Stimulated activated CD8-positive, alpha-beta memory T cell treated with anti-CD3 and anti-CD28 coated beads, Interleukin-7, amount 100 ng/mL, for 24 hours (primary cell): ENCODE measurements at regions not wholly inside any gene's neighbourhood (a gene's known extent, or its start where the extent isn't known, plus 50 kb on each side); places are given as distances from the start of the nearest gene placed in this dataset.

Experiments used
- DNase-seq: peaks from one replicate; pipeline ENCODE4 v3.0.0-alpha.2; 2020; ENCODE audit warnings: low read depth

DNA sequence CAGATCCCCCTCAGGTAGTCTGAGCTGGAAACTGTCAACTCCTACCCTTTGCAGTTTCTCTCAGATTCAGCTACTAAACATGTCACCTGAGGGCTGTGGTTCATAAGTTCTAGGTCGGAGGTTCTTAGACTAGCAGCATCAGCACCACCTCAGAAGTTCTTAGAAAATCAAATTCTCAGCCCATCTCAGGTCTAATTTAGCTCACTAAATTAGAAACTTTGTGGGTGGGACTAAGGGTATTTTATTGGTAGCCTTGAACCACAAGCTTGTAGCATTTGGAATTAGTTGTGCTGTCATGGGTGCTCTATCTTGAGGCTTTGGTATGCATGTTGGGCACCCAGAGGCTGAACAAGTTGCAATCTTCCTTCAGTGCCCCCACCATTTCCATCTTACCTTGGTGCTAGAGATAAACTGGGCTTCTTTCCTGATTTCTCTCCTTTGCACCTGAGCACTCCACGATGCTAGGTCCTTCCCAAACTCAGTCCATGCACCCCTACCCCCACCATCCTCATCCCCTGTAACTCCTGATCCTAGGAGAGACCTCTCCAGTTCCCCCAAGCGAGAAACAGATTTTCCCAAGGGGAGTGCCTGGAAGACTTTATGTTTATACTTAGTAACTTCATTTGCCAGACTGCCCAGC, 54.2 kb downstream of the S1PR1 start:
- DNase-seq, result no peak

DNA sequence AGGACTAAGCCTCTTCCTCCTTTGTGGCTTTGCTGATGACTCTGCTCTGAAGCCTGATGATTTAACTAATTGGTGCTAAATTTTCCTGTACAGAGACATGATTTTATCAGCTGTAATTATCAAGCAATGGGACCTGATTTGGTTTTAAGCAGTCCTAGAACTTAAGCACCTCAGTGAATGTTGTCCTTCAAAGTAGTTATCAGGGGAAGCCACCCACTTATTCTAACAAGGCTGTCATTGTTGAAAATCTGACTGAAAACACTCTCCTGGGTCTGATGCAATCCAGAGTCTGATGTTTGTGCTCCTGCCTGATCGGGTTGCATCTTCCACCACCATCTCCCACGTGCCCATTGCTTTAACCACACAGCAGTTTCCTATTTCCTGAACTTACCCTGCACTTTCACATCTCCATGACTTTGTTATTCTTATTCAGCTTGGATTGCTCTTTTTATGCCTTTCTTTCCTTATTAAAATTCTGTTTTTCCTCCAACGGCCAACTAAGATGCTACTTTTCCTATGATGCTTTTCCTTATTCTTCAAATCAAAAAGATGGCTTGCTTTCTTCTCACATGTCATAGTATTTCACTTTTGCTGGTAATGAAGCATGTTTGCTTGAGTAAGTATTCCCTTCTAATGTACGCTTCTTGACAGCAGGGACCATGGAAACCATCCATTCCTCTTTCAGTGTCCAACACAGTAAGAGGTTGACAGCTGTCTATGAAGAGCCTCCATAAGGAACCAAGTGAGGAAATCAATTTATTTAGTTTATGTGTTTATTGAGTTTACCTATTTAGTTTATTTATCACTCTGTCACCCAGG, 55.0 kb downstream of the S1PR1 start:
- DNase-seq, result no peak

DNA sequence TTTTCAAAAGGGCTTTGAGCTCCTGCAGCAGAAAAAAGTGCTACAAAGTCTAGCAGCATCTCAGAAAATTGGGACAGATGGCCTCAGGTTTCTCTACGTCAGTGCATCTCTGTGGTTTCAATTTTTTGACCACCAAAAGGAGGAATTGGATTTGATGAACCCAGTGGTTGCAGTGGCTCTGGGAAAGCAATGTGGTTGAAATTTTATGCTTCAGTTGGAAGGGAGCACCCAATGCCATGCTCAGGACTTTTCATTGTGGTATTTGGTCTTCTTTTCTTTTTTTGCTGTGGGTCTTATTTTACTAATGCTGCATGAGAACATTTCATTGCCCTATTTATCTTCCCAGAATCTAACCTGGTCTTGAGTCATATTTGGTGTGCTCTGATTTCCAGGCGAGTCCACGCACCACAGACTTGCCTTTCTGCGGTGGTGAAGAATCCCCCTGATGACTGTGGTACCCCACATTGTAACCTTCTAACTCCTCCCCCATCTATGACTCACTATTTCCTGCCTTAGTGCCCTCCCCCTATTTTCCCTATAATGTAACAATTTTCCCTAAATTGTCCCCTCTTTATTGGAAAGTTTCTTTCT, 56.7 kb downstream of the S1PR1 start:
- no peak for DNase-seq

DNA sequence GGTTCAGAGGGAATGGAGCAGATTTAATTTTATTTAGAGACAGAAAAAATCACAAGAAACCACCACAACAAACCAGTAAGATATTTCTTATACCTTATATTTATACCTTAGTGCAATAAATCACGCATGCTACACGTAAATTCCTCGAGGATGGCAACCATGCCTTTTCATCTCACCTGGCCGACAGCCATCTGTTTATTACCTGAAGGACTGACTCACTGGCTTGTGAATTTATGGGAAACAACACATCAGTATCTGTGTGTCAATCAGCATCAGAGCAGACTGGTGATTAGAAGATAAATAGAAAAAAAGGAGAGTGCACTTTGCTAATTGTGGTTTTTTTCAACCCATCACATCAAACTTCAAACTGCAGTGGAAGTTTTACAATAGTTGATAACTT, 58.4 kb downstream of the S1PR1 start:
- DNase-seq, result no peak

DNA sequence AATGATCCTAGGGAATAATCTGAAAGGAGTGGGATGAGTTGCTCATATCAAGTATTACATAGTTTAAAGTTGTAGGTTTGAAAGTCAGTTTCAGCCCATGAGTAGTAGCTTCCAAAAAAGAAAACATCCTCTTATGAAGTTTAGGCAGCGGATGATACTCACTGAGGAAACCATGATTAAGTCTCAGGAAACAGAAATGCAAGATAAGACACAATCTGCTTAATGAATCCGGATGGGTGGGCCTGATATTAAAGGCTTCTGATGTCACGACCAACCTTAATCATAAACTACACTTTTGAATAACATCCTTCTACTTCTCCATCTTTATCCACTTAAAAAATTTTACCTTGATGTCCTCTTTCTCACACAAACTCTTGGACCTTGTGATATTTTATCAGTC, 61.8 kb downstream of the S1PR1 start:
- DNase-seq, result no peak

DNA sequence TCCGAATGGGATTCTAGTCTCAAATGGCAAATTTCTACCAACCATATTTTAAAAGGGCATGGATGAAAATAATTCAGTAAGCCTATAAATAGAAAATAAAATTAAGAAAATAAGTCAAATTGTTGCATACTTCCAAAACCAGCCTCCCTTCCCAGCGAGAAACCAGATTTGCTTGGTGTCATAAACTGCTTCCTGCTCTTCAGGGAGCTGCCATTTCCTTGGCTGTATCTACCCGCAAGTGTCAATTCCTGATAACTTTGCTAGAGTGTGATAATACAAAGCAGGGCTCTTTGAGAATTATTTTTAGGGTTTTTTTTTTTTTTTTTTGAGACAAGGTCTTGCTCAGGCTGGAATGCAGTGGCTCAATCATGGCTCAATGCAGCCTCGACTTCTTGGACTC, 62.3 kb downstream of the S1PR1 start:
- no peak for DNase-seq

DNA sequence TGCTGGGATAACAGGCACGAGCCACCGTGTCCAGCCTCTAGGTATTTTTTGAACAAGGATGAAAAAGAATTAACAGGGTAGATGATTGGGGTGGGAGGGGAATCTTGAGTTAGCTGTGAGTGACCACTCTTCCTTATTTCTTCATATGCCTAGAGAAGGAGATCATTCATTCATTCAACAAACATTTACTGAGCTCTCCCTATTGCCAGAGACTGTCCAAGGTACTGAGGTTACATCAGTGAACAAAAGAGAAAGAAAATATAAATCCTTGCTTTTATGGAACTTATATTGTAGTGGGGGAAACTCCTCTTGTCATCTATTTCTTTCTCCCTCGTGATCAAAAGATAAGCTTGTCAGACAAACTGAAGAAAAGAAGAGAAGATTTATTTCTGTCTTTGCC, 62.9 kb downstream of the S1PR1 start:
- no peak for DNase-seq

DNA sequence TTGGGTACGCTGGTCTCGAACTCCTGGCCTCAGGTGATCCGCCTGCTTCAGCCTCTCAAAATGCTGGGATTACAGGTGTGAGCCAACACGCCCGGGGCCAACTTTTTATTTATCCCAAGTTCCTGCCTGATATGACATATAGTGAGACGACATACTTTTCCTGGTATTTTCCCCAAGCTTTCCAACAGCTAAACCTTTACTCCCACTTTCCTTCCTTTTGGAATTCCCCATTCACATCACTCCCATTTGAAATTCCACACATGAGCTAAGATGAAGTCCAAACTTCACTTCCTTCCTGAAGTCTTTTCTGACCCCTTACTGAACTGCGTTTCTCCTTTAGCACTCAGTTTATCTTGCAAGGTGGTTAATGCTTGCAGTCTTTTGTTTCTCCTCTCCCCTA, 64.1 kb downstream of the S1PR1 start:
- DNase-seq, result no peak

DNA sequence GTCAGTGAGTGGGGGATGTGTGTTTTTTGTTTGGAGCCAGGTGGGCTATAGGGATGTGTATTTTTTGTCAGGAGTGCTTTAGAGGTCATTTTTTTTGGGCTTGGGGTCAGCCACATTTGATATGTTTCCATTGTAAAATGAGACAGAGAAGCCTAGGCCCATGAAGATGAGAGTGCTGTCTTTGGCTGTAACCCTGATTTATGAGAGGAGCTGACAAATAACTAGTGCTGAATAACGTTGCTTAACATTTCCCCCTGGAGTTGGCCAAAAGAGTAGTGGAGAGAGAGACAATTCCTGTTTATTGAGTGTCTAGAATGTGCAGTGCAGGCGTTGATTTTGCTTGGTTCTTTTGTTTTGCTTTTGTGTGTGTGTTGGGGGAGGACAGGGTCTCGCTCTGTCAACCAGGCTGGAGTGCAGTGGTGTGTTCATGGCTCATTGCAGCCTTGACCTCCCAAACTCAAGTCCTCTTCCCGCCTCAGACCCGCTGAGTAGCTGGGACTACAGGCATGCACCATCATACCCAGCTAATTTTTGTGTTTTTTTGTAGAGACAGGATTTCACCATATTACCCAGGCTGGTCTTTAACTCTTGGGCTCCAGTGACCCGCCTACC, 64.7 kb downstream of the S1PR1 start:
- no peak for DNase-seq

DNA sequence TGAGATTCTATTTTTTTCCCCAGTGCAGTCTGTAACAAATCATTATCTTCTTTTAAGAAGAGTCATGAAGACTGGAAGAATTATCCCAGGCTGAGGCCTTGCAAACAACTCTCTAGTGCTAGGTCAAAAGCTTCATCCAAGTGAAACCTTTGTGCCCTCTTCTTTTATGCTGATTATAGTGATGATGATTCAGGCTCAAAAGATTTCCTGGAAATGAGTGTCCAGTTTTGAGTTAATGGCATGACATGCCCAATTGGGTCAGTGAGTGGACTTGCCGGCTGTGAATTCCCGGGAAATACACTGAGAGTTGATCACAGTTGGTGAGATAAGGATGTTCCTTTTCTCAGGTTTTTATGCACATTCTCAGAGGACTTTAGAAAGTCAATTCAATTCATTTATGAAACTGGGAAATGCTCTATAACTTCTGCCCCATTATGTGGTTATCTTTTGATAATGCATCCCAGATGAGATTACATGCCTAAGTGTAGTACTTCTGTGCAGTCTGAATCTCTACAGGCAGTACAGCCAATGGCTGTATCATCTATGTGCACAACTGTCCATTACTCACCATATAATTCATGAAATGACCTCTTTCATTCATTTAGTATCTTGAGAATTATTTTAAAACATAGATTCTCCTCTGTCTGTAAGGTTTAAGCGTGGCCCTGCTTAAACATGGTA, 66.2 kb downstream of the S1PR1 start:
- DNase-seq, result no peak

DNA sequence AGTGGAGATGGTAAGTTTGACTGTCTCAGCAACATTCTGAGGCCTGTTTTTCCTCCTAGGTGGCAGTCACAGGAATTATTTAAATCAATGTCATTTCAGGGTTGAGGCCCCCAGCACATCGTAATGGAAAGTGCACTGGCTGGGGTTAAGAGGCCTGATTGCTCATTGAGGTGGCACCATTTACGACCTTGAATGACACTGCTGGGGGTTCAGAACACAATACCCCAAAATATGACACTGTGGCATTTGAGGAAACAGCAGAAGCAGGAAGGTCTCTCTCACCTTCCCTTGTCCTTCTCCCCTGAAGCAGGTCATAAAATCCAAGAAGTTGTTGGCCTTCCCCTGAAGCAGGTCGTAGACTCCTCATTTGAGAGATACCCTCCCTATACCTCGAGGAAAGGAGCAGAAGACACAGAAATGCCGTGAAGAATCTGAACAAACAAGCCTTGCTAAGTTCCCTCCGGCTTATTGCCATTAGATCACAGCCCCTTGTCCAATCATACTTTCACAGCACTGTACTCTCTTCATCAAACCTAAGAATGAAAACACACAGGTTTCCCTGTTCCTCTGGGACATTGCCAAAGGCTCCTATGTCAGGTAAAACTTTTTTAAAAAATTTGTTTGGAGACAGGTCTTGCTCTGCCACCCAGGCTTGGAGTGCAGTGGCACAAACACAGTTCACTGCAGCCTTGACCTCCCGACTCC, 71.3 kb downstream of the S1PR1 start:
- DNase-seq, result no peak

DNA sequence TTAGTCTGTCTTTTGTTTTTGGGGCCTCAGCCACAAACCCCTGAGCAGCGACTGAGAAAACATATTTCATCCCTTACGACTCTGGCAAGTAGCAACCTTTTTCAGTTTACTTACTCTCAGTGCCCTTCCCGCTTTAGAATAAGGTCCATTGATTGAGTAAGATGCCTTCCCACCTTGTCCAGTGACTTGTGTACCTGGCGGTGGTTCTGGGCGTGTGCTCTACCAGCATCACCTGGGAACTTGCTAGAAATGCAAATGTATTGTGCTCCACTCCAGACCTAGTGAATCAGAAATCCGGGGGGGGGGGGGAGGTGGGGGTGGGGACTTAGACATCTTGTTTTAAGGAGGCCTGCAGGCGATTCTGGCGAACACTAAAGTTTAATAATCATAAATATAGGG, 72.1 kb downstream of the S1PR1 start:
- no peak for DNase-seq

DNA sequence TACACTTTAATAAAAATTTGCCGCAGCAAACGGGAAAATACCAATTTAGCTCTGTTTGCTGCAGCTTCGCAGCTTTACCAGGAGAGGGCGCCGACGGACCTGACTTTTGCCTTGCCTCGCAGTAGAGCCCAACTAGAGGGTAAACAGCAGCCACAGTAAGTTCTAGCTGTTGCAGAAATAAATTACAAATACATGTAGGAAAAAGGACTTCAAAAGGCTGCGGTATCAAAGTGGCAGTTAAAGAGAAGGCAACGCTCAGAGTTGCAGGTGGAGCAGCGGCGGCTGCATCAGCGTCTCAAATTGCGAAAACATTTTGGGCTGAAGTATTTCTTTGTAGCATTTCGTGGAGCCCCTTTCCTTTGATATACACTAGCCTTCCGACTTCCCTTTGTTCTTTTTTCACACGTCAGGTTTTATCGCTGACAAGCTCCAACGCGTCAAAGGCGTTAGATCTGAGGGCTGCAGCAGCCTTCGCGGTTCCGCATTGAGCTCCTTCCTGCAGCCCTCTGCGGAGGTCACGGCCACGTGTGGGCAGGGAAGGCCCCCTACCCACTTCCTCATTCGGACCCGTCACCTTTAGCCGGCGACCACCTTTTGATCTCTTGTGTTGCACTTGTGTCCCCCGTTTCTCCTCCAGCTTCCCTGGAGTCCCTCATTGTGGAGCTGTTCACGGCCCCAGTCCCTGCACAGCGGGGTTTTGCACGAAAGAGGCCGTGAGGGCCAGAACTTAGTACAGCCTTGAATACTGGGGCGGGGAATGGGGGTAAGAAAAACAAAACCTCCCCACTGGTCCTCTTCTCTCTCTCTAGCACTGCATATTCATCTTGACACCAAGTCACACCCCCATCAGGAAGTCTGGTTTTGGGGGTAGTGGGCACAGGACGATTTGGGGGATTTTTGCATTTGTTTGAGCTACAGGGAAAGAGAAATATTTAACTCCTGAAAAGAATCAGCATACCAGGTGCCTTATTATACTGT, 72.8 kb downstream of the S1PR1 start:
- DNase-seq, result peak; percentile 41

DNA sequence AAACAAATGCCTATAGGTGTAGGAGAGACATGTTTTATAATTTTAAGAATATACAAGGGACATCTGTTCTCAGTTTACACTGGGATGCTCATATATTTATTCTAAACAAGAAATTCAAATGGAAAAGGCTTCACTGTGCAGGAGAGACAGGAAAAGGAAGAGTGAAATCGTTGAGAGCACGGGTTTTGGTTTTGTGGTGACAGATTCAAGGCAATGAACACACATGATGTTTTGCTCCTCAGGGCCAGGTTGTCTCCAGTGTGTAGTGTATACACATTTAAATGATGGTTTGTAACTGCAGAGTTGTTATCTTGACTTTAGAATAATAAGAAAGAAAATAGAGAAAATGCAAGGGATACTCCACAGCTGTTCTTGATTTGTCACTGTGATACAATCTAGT, 73.7 kb downstream of the S1PR1 start:
- DNase-seq, result no peak

DNA sequence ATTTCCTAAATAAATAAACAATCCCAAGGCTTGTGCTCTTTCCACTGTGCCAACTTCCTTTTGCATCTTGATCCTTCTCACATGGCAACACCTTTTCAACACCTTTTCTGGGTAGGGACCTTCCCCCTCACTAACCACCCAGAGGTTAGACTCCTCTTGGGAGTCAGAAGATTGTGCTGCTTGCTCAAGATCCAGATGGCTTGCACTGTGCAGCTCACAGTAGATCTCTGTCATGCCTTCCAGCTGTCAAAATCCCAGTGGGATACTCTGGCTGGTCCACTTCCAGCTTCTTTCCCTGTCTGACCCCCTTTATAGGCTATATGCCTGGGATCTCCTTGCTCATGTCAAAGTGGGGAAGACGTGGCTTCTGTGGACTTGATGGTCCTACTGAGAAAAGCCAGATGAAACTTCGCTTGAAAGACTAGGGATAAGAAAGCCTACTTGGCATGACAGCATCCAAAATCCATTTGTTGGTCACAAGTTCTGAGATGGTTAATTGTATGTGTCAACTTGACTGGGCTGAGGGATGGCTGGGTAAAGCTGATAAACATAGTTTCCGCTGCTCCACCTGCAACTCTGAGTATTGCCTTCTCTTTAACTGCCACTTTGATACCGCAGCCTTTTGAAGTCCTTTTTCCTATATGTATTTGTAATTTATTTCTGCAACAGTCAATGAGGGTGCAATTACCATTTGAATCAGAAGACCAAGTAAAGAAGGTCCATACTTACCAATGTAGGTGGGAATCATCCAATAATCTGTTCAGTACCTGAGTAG, 74.5 kb downstream of the S1PR1 start:
- no peak for DNase-seq

DNA sequence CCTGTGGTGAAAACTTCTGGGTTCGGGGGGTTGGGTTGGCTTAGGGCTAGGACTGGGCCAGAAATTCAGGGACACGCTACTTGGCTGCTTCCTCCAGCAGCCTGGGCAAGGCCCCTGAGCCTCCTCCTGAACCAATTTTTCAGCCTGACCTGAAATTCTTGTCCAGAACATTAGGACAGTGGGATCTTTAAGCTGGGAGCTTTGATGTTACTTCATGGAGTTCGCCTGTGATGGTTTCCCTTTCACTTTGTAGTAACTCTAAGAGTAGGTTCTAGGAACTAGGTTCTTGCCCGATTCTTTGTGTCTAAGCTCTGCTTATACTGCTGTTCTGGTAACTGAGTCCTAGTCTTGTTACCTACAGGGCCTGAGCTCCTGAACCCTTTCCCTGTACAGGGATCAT, 75.3 kb downstream of the S1PR1 start:
- no peak for DNase-seq

DNA sequence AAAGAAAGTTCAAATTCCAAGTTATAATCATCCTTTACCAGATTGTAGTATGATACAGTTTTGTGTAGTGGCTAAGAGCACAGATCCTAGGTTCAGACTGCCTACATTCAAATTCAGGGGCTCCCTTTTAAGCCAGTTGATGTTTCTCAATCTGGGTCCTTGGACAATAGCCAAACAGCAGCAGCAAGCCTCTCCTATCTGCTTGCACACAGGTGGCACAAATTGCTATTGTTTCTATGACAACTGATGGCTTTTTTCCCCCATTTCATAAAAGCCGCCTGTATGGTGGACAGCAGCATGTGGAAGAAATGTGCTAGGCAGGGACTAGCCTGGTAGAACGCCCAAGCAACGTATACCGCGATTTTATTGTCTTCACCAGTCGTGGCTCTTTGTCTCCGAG, 76.5 kb downstream of the S1PR1 start:
- no peak for DNase-seq

DNA sequence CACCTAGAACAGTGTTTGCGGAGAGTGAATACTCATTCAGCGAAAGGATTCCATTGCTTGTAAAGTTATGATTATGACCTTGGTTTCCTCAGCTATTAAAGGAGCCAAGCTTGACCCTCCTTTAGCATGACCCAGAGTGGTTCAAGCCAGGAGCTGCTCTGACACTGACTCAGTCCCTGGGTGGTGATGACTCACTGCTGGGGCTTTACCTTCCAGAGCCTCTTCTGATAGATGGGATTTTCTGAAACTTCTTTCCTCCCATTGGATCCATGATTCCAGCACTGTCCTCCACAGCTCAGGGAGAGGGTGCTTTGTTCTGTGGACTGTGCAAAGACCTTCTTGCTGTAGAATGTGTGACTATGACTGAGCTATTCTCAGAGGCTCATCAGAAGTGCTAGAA, 77.4 kb downstream of the S1PR1 start:
- DNase-seq, result no peak

DNA sequence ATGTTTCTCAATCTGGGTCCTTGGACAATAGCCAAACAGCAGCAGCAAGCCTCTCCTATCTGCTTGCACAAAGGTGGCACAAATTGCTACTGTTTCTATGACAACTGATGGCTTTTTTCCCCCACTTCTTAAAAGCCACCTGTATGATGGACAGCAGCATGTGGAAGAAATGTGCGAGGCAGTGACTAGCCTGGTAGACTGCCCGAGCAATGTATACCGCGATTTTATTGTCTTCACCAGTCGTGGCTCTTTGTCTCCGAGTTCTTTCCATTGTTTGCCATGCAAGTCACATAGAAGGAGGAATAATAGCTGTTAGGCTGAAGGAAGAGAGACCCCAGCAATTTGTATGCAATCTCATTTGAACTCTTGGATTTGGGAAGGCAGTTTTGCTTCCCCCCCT, 79.4 kb downstream of the S1PR1 start:
- DNase-seq, result no peak

DNA sequence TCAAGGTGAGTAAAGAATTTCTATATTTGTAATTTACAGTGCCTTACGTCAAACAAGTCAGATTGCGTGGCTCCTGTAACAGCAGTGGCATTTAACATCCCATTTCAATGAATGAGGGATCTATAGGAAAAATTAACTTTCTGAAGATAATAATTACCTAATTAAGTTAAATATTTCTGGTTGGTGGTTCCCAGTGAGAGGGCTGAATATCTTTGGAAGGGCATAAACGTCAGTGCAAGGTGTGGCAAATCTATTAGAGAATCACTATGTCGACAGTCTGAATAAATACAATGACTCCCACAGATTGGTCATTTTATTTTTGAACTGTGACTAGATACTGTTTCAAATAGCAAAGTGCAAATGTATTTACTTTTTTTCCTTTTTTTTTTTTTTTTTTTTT, 80.0 kb downstream of the S1PR1 start:
- DNase-seq, result no peak
